Lower lobe of right lung (tissue), 2 donors: ENCODE measurements at regions not wholly inside any gene's neighbourhood (a gene's known extent, or its start where the extent isn't known, plus 50 kb on each side); places are given as distances from the start of the nearest gene placed in this dataset.

Experiments used
- ATAC-seq, 2 donors: fragments of 200-7000 bp; cut with Tn5 transposase; one replicate each; pipeline ENCODE4 v1.9.1; 2020 to 2022; ENCODE audit warnings: mild to moderate bottlenecking in 2 of 2, moderate library complexity in 2 of 2
- DNase-seq: peaks from one replicate; pipeline ENCODE4 v3.0.0-alpha.2; 2020
- H3K27ac ChIP-seq: fragments of 200-600 bp; one replicate; pipeline ENCODE4 v1.8.0; 2022
- H3K27me3 ChIP-seq: fragments of 200-600 bp; one replicate; pipeline ENCODE4 v1.8.0; 2022; ENCODE audit warnings: low read depth
- H3K36me3 ChIP-seq: fragments of 200-600 bp; one replicate; pipeline ENCODE4 v1.8.0; 2022; ENCODE audit warnings: mild to moderate bottlenecking
- H3K4me1 ChIP-seq: fragments of 200-600 bp; one replicate; pipeline ENCODE4 v1.8.0; 2022
- H3K4me3 ChIP-seq: fragments of 200-600 bp; one replicate; pipeline ENCODE4 v1.8.0; 2022; ENCODE audit warnings: mild to moderate bottlenecking
- H3K9me3 ChIP-seq: fragments of 200-600 bp; one replicate; pipeline ENCODE4 v1.8.0; 2022
- intact Hi-C: fragments of 100-400 bp; cut with DNase I; formaldehyde crosslinking; loops from one replicate; pipeline ENCODE4 v1.11.0; 2022
- TF ChIP-seq, protein P1 (sequence below): fragments of 200-600 bp; IDR thresholded peaks from one replicate; pipeline ENCODE4 v1.8.0; 2022; ENCODE audit warnings: antibody characterized with exemption, mild to moderate bottlenecking
- donor health status: DM: no; HTN: yes; CAD: no; lungs with severe emphysema.

DNA sequence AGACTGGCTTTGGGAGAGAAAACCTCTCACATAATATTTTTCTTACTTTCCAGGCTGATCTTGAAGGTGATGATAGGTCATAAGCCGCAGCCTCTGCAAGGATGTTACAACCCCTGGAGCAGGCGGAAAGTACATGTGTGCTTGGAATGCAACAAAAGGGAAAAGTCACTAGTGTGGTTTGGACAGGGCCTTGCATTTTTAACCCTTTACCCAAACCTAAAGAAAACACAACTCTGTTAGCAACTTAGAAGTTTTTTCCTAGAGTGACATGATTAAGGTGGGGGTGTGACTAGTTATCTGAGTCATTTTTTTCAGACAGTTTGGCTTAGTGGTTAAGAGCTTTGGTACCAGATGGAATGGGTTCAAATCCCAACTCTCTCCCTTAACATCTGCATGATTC, 97.0 kb downstream of the TMEM30B start:
- intact Hi-C loops, result no loop called here
- DNase-seq (no peak), ATAC-seq (no peak)
- TF ChIP-seq, protein P1, sequence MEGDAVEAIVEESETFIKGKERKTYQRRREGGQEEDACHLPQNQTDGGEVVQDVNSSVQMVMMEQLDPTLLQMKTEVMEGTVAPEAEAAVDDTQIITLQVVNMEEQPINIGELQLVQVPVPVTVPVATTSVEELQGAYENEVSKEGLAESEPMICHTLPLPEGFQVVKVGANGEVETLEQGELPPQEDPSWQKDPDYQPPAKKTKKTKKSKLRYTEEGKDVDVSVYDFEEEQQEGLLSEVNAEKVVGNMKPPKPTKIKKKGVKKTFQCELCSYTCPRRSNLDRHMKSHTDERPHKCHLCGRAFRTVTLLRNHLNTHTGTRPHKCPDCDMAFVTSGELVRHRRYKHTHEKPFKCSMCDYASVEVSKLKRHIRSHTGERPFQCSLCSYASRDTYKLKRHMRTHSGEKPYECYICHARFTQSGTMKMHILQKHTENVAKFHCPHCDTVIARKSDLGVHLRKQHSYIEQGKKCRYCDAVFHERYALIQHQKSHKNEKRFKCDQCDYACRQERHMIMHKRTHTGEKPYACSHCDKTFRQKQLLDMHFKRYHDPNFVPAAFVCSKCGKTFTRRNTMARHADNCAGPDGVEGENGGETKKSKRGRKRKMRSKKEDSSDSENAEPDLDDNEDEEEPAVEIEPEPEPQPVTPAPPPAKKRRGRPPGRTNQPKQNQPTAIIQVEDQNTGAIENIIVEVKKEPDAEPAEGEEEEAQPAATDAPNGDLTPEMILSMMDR, result no peak
- Histone ChIP-seq H3K4me1 (peaks cover 5% of the 10 kb centered on the region), H3K27me3 (peaks cover 6% of the 10 kb centered on the region), H3K9me3 (no peaks in the 10 kb centered on the region), H3K36me3 (no peaks in the 10 kb centered on the region), H3K4me3 (no peak overlapping the region), H3K27ac (no peak overlapping the region)

GRCh38 chr14:61183196-61183885, 97.8 kb downstream of the TMEM30B start:
- Histone ChIP-seq H3K36me3 (no peaks in the 10 kb centered on the region), H3K4me1 (no peaks in the 10 kb centered on the region), H3K27me3 (peaks cover 6% of the 10 kb centered on the region), H3K4me3 (no peak overlapping the region), H3K9me3 (no peaks in the 10 kb centered on the region), H3K27ac (no peak overlapping the region)
- TF ChIP-seq, protein P1, result no peak
- DNase-seq (no peak), ATAC-seq (no peak)
- intact Hi-C loops, result no loop called here

GRCh38 chr14:61179796-61180398, 101.2 kb downstream of the TMEM30B start:
- H3K9me3 ChIP-seq, result no peaks in the 10 kb centered on the region
- no peaks in the 10 kb centered on the region for H3K27me3 ChIP-seq
- DNase-seq, result no peak
- no peak overlapping the region for H3K4me3 ChIP-seq
- TF ChIP-seq, protein P1, result no peak
- no peak for ATAC-seq
- no peaks in the 10 kb centered on the region for H3K36me3 ChIP-seq
- no peaks in the 10 kb centered on the region for H3K4me1 ChIP-seq
- no peak overlapping the region for H3K27ac ChIP-seq
- intact Hi-C loops, result no loop called here

GRCh38 chr14:61179061-61179690, 102.0 kb downstream of the TMEM30B start:
- Histone ChIP-seq H3K27ac (no peak overlapping the region), H3K4me1 (no peaks in the 10 kb centered on the region)
- intact Hi-C loops, result no loop called here

DNA sequence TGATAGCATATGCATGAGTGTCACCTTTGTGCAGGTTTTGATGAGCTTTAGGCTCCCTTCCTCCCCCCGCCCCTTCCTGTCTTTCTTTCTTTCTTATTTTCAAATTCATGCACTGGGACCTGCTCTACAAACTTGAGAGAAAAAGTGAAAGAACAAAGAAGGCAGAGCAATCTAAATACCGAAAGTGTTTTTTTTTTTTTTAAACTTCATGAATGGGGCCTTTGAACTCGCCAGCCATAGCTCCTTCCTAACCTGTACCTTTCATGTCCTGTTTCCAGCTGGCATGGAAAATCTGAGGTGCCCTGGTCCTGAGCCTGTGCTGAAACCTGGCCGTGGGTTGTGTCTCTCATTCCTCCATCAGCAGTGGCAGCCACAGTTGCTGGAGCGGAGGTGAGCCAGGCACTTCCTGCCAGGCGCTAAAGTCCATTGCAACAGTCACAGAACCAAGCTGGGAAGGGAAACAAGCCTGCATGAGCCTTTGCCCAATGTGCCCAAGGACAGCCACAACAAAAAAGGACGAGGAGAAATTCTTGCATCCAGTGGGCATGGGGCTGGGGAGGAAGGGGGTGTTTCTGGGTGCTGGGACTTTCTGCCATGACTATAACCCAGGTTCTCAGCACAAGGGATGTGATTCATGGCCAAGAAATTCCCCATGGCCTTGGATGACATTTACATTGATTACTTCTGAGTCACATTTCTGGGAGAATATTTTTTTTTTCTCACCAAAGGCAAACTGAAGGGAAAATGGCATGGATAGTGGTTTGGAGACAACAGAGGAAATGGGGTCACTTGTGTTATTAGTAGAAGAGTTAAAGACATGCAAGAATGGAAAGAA, 102.7 kb downstream of the TMEM30B start:
- Histone ChIP-seq H3K4me3 (no peak overlapping the region), H3K27me3 (no peaks in the 10 kb centered on the region), H3K9me3 (peaks cover 1% of the 10 kb centered on the region), H3K27ac (no peak overlapping the region), H3K4me1 (no peaks in the 10 kb centered on the region), H3K36me3 (no peaks in the 10 kb centered on the region)
- intact Hi-C loops, result no loop called here
- ATAC-seq (no peak), DNase-seq (no peak)
- TF ChIP-seq, protein P1, result no peak

More at GRCh38 chr14:61179061-61179690, 102.0 kb downstream of the TMEM30B start:
- Histone ChIP-seq H3K4me3 (no peak overlapping the region), H3K9me3 (no peaks in the 10 kb centered on the region), H3K27me3 (no peaks in the 10 kb centered on the region), H3K36me3 (no peaks in the 10 kb centered on the region)
- ATAC-seq (no peak), DNase-seq (no peak)
- TF ChIP-seq, protein P1, result no peak
